Liver (tissue), 8 donors: ENCODE measurements at regions not wholly inside any gene's neighbourhood (a gene's known extent, or its start where the extent isn't known, plus 50 kb on each side); places are given as distances from the start of the nearest gene placed in this dataset.

Source experiments
- DNase-seq: peaks from one replicate; pipeline ENCODE4 v3.0.0-alpha.2; 2017; ENCODE audit warnings: low spot score
- H3K27ac ChIP-seq, 2 donors: one replicate each; pipeline ENCODE4 v1.7.0; 2013; ENCODE audit warnings: inconsistent platforms in 2 of 2, low read length in 2 of 2, control low read depth in 1 of 2, low read depth in 1 of 2, mild to moderate bottlenecking in 1 of 2
- H3K27me3 ChIP-seq, 4 donors: one replicate each; pipeline versions ENCODE4 v1.6.1 to v1.7.0; 2013; ENCODE audit warnings: low read length in 3 of 4, inconsistent platforms in 1 of 4, mild to moderate bottlenecking in 1 of 4, moderate library complexity in 1 of 4; ENCODE audit not compliant: control insufficient read depth in 4 of 4, insufficient read depth in 4 of 4
- H3K36me3 ChIP-seq, 4 donors: one replicate each; pipeline versions ENCODE4 v1.6.1 to v1.7.0; 2013; ENCODE audit warnings: low read length in 3 of 4, mild to moderate bottlenecking in 3 of 4, low read depth in 1 of 4, moderate library complexity in 1 of 4; ENCODE audit not compliant: control insufficient read depth in 4 of 4, insufficient read depth in 3 of 4
- H3K4me1 ChIP-seq, 4 donors: one replicate each; pipeline versions ENCODE4 v1.6.1 to v1.7.0; 2013; ENCODE audit warnings: low read length in 3 of 4, mild to moderate bottlenecking in 3 of 4, moderate library complexity in 1 of 4; ENCODE audit not compliant: control insufficient read depth in 4 of 4, insufficient read depth in 4 of 4
- H3K4me3 ChIP-seq, 3 donors: one replicate each; pipeline versions ENCODE4 v1.6.1 to v1.7.0; 2013; ENCODE audit warnings: low read length in 3 of 3, control low read depth in 1 of 3, low read depth in 1 of 3, mild to moderate bottlenecking in 1 of 3
- H3K9ac ChIP-seq, 2 donors: one replicate each; pipeline ENCODE4 v1.7.0; 2013; ENCODE audit warnings: low read length in 2 of 2, mild to moderate bottlenecking in 2 of 2, moderate library complexity in 2 of 2, control low read depth in 1 of 2, low read depth in 1 of 2
- H3K9me3 ChIP-seq, 4 donors: one replicate each; pipeline versions ENCODE4 v1.6.1 to v1.7.0; 2013; ENCODE audit warnings: low read length in 3 of 4; ENCODE audit not compliant: control insufficient read depth in 4 of 4
- ATF3 ChIP-seq: IDR thresholded peaks from 2 replicates; pipeline ENCODE4 v1.6.1; 2016; ENCODE audit warnings: antibody characterized with exemption
- CTCF ChIP-seq: fragments of 150-350 bp; IDR thresholded peaks from 2 replicates; pipeline ENCODE4 v1.5.1; 2017; ENCODE audit warnings: improper control_type of control experiment, low read depth, low read length; ENCODE audit not compliant: missing input control
- EGR1 ChIP-seq, 2 donors: IDR thresholded peaks; 2 replicates each; pipeline ENCODE4 v1.6.1; 2016 to 2018; ENCODE audit warnings: antibody characterized with exemption in 2 of 2, low read depth in 2 of 2
- FOXA1 ChIP-seq: IDR thresholded peaks from 2 replicates; pipeline ENCODE4 v1.6.1; 2016; ENCODE audit warnings: antibody characterized with exemption
- FOXA2 ChIP-seq: IDR thresholded peaks from 2 replicates; pipeline ENCODE4 v1.6.1; 2016; ENCODE audit warnings: antibody characterized with exemption
- GABPA ChIP-seq, 2 donors: IDR thresholded peaks in 1 of 2; conservative IDR thresholded peaks in 1 of 2; 2 replicates each; pipeline ENCODE4 v1.6.1; 2016; ENCODE audit warnings: antibody characterized with exemption in 2 of 2, mild to moderate bottlenecking in 1 of 2, moderate library complexity in 1 of 2
- HNF4A ChIP-seq, 2 donors: conservative IDR thresholded peaks; 2 replicates each; pipeline ENCODE4 v1.6.1; 2016; ENCODE audit warnings: antibody characterized with exemption in 2 of 2, mild to moderate bottlenecking in 2 of 2
- HNF4G ChIP-seq: IDR thresholded peaks from 2 replicates; pipeline ENCODE4 v1.6.1; 2016; ENCODE audit warnings: antibody characterized with exemption
- JUND ChIP-seq, 2 donors: IDR thresholded peaks; 2 replicates each; pipeline ENCODE4 v1.6.1; 2016; ENCODE audit warnings: antibody characterized with exemption in 2 of 2
- MAX ChIP-seq: IDR thresholded peaks from 2 replicates; pipeline ENCODE4 v1.6.1; 2016; ENCODE audit warnings: antibody characterized with exemption
- NR2F2 ChIP-seq: IDR thresholded peaks from 2 replicates; pipeline ENCODE4 v1.6.1; 2016; ENCODE audit warnings: antibody characterized with exemption
- RAD21 ChIP-seq, 2 donors: IDR thresholded peaks; 2 replicates each; pipeline ENCODE4 v1.6.1; 2016; ENCODE audit warnings: antibody characterized with exemption in 2 of 2, mild to moderate bottlenecking in 2 of 2
- REST ChIP-seq: IDR thresholded peaks from 2 replicates; pipeline ENCODE4 v1.6.1; 2016; ENCODE audit warnings: antibody characterized with exemption, mild to moderate bottlenecking
- RXRA ChIP-seq, 2 donors: IDR thresholded peaks; 2 replicates each; pipeline ENCODE4 v1.6.1; 2017 to 2018; ENCODE audit warnings: antibody characterized with exemption in 2 of 2, mild to moderate bottlenecking in 1 of 2
- SP1 ChIP-seq: IDR thresholded peaks from 2 replicates; pipeline ENCODE4 v1.6.1; 2018; ENCODE audit warnings: antibody characterized with exemption, mild to moderate bottlenecking
- TAF1 ChIP-seq: conservative IDR thresholded peaks from 2 replicates; pipeline ENCODE4 v1.6.1; 2016; ENCODE audit warnings: antibody characterized with exemption, mild to moderate bottlenecking
- YY1 ChIP-seq: IDR thresholded peaks from 2 replicates; pipeline ENCODE4 v1.6.1; 2016; ENCODE audit warnings: antibody characterized with exemption, mild to moderate bottlenecking
- ZBTB33 ChIP-seq: IDR thresholded peaks from 2 replicates; pipeline ENCODE4 v1.6.1; 2016; ENCODE audit warnings: antibody characterized with exemption
- WGBS: extraction: QIAGEN DNeasy Blood & Tissue Kit; methylation state at CpG from one replicate; pipeline ENCODE4 v1.1.7; 2013; 5-methylcytosine and 5-hydroxymethylcytosine counted together
- donor health status: healthy.
- donor health status: healthy.
- donor health status: healthy.
- donor health status: healthy.
- donor health status: healthy.

GRCh38 chr6:170082067-170082466, 208.8 kb downstream of the DLL1 start:
- 94% methylated on average over 13 of the region's 13 CpGs for WGBS
- Histone ChIP-seq H3K9me3 (no peaks in the 10 kb centered on the region), H3K4me1 (no peaks in the 10 kb centered on the region), H3K36me3 (no peaks in the 10 kb centered on the region), H3K27ac (no peak overlapping the region), H3K27me3 (no peaks in the 10 kb centered on the region), H3K4me3 (no peak overlapping the region), H3K9ac (no peak overlapping the region)
- no peak for DNase-seq
- TF ChIP-seq RXRA (IDR thresholded peaks at IDR 0.05) = no peak
- no peak for TF ChIP-seq HNF4G
- no peak for TF ChIP-seq RAD21 (IDR thresholded peaks at IDR 0.05)
- no peak for TF ChIP-seq EGR1 (IDR thresholded peaks at IDR 0.05; ENCODE audit: low read depth in 2 of 2)
- no peak for TF ChIP-seq MAX
- no peak for TF ChIP-seq JUND (IDR thresholded peaks at IDR 0.05)
- no peak for TF ChIP-seq REST
- TF ChIP-seq FOXA2 = no peak
- TF ChIP-seq ATF3 = no peak
- no peak for TF ChIP-seq SP1
- TF ChIP-seq CTCF = no peak
- TF ChIP-seq YY1 = no peak
- TF ChIP-seq FOXA1 = no peak
- no peak for TF ChIP-seq TAF1
- TF ChIP-seq HNF4A (conservative IDR thresholded peaks at IDR 0.05) = no peak
- TF ChIP-seq ZBTB33 = no peak
- no peak for TF ChIP-seq NR2F2

GRCh38 chr6:170081556-170081955, 209.3 kb downstream of the DLL1 start:
- H3K27me3 ChIP-seq = no peaks in the 10 kb centered on the region
- no peak for DNase-seq
- H3K4me3 ChIP-seq = no peak overlapping the region
- H3K9ac ChIP-seq = no peak overlapping the region
- no peaks in the 10 kb centered on the region for H3K9me3 ChIP-seq
- TF ChIP-seq GABPA (IDR thresholded peaks at IDR 0.05 in 1 of 2, conservative IDR thresholded peaks at IDR 0.05 in 1 of 2) = no peak
- no peaks in the 10 kb centered on the region for H3K4me1 ChIP-seq
- no peak overlapping the region for H3K27ac ChIP-seq
- no peaks in the 10 kb centered on the region for H3K36me3 ChIP-seq
- WGBS = 68% methylated on average over 13 of the region's 13 CpGs
